Stimulated activated memory B cell treated with anti-CD40 and anti-IgM and Interleukin-4, amounts not matched to agents 10 μg/mL and 1 μg/mL and 100 μg/mL, for 72 hours (primary cell): ENCODE measurements at regions not wholly inside any gene's neighbourhood (a gene's known extent, or its start where the extent isn't known, plus 50 kb on each side); places are given as distances from the start of the nearest gene placed in this dataset.
A peak's percentile ranks its signal among the peaks of the same experiment; 100 is the strongest.

Experiments
- ATAC-seq: fragments of 150-1000 bp; cut with Tn5 transposase; 2 replicates; pipeline ENCODE4 v1.10.0; 2021
- H3K27ac Mint-ChIP-seq: one replicate; pipeline ENCODE4 v1.8.0; 2022; ENCODE audit warnings: mild to moderate bottlenecking, mixed read lengths
- H3K27me3 Mint-ChIP-seq: one replicate; pipeline ENCODE4 v1.8.0; 2022; ENCODE audit warnings: mixed read lengths
- H3K36me3 Mint-ChIP-seq: one replicate; pipeline ENCODE4 v1.8.0; 2022; ENCODE audit warnings: mixed read lengths
- H3K4me1 Mint-ChIP-seq: one replicate; pipeline ENCODE4 v1.8.0; 2022; ENCODE audit warnings: mixed read lengths
- H3K4me3 Mint-ChIP-seq: one replicate; pipeline ENCODE4 v1.8.0; 2022; ENCODE audit warnings: mild to moderate bottlenecking, moderate library complexity, mixed read lengths
- H3K9me3 Mint-ChIP-seq: one replicate; pipeline ENCODE4 v1.8.0; 2022; ENCODE audit warnings: mixed read lengths

DNA sequence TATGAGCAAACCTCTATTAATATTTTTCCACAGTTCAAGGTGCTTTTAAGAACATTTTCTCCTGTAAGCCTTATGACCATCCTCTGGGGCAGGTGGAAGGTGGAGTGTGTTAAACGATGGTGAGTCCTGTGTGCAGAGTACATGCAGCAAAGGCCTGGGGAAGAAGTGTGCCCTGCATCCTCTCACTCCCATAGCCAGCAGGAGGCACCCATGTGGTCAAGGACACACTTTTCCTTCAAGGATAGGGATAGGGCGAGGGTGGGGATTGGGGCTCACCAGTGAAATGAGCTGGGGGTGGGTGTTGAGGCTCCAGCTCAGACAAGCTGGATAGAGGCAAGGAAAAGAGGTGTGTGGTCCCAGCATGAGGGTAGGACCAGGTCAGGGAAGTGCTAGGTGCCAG, 120.8 kb upstream of the KCNE2 start:
- no peak for ATAC-seq
- Mint-ChIP-seq H3K27ac (no peak overlapping the region), H3K4me3 (no peak overlapping the region), H3K4me1 (no peaks in the 10 kb centered on the region), H3K36me3 (no peaks in the 10 kb centered on the region), H3K9me3 (peaks cover 5% of the 10 kb centered on the region), H3K27me3 (no peaks in the 10 kb centered on the region)

DNA sequence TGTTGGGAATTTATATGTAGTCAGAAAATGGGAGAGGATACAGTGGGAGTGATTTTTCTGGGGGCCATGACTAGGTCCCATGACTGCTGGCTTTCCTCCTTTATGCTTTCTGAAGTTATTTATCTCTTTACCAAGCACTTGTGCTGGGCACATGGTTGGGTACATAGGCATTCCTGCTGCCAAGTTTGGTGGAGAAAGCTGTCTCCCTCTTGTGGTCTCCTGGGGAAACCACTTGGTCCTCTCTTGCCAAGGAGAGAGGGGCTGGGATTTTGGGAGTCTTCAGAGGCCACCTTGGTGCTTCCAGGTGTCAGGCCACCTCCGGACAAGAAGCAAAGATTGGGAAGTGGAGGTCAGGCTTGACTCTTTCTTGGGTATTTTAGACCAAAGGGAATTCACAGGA, 120.2 kb upstream of the KCNE2 start:
- Mint-ChIP-seq H3K27ac (no peak overlapping the region), H3K4me3 (no peak overlapping the region), H3K36me3 (no peaks in the 10 kb centered on the region), H3K9me3 (peaks cover 5% of the 10 kb centered on the region), H3K27me3 (no peaks in the 10 kb centered on the region), H3K4me1 (no peaks in the 10 kb centered on the region)
- ATAC-seq = no peak

DNA sequence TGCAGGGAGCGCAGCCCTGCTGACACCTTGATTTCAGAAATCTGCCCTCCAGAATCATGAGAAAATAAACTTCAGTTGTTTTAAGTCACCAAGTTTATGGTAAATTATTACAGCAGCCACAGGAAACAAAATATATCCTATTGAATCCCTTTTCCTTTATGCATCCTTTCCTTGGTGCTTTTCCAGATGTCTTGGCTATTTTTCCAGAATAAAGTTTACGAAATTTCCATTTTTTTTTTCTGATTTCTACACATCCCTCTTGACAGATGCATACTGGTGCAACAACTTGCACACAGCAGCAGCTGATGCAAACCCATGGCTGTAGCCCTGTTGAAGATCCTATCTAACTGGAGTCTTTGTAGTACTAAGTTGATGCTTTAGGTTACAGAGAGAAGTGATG, 111.1 kb upstream of the KCNE2 start:
- peaks cover 15% of the 10 kb centered on the region for H3K36me3 Mint-ChIP-seq
- no peak overlapping the region for H3K4me3 Mint-ChIP-seq
- peaks cover 8% of the 10 kb centered on the region for H3K27me3 Mint-ChIP-seq
- peaks cover 28% of the 10 kb centered on the region for H3K9me3 Mint-ChIP-seq
- no peak overlapping the region for H3K27ac Mint-ChIP-seq
- H3K4me1 Mint-ChIP-seq = no peaks in the 10 kb centered on the region
- ATAC-seq = no peak

DNA sequence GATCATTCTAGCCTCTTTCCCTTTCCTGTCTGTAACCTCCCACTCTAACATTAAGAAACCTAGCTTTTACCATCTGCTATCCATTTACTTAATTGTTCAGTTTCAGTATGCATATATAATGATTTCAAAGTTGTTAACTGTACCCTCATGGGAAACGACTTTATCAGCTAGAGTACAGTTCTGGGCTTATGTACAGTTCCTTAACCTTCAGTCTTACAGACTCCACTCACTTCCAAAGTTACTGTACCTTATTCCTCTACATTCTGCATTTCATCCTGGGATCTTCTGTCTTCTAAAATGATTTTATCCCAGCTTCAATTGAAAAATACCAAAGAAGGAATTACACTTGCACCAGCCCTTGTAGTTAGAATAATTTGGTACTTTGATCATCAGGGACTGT, 108.7 kb upstream of the KCNE2 start:
- Mint-ChIP-seq H3K36me3 (peaks cover 15% of the 10 kb centered on the region), H3K4me1 (no peaks in the 10 kb centered on the region), H3K27me3 (peaks cover 21% of the 10 kb centered on the region), H3K4me3 (no peak overlapping the region), H3K9me3 (peaks cover 28% of the 10 kb centered on the region), H3K27ac (no peak overlapping the region)
- no peak for ATAC-seq

DNA sequence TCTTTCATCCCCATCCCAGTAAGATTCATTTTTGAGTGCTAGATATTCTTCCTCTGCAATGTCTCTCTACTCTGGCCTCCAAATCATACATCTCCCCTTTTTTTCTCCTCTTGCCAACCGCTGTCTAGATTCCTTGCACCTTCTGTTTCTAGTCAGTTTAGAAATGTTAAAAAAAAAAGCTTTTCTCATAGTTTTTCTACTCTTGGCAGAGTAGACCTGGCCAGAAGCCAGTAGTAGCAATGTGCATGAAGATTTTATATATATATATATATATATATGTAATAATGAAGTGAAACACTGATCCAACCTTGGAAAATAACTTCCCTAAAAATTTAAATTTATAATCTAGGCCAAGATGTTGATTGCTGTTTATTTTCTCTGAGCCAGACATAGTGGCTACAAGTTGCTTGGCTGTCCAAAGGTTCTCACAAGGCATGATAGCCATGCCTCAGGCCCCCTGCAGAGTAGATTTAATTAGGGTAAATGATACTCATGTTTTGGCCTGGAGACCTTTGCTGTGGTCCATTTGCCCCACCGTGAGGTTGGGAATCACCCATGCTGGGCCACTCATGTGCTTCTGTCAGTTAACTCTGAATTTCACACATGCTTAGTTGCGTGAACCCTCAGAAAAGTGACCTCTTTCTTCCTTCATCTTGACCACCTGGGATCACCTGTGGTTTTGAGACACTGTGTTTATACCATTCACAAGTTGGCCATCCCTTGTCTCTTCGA, 103.4 kb upstream of the KCNE2 start:
- ATAC-seq = no peak
- peaks cover 18% of the 10 kb centered on the region for H3K36me3 Mint-ChIP-seq
- no peak overlapping the region for H3K27ac Mint-ChIP-seq
- no peaks in the 10 kb centered on the region for H3K4me1 Mint-ChIP-seq
- peaks cover 18% of the 10 kb centered on the region for H3K9me3 Mint-ChIP-seq
- peaks cover 33% of the 10 kb centered on the region for H3K27me3 Mint-ChIP-seq
- H3K4me3 Mint-ChIP-seq = no peak overlapping the region

DNA sequence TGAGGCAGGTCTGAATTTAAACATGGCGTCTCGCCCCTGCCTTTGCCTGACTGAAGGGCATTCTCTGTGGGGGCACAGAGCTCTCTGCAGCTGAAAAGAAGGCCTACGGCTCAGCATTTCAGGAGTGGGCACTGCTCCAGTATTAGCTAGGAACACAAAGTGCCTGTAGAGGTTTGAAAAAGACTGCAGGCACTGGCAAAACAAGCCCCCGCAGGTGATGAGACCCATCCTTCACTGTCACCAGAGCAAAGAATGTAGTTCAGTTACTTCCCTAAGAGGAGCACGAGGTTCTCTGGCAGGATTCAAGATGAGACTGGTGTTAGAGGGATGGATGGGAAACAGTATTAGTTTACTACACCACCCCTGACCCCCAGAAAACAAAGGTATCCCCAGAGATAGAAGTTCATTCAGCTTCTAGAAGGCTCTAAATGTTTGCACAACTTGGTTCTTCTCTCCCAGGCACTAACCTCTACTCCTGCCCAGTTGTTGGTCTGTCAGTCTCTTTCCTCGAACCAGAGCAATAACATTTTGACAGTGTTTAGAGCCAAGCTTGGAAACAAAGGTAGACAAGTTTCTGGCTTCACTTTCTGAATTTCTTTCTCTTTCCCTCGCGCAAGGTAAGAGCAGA, 101.9 kb upstream of the KCNE2 start:
- Mint-ChIP-seq H3K27me3 (peaks cover 33% of the 10 kb centered on the region), H3K4me1 (no peaks in the 10 kb centered on the region), H3K27ac (no peak overlapping the region), H3K36me3 (peaks cover 14% of the 10 kb centered on the region), H3K9me3 (peaks cover 15% of the 10 kb centered on the region), H3K4me3 (no peak overlapping the region)
- no peak for ATAC-seq

DNA sequence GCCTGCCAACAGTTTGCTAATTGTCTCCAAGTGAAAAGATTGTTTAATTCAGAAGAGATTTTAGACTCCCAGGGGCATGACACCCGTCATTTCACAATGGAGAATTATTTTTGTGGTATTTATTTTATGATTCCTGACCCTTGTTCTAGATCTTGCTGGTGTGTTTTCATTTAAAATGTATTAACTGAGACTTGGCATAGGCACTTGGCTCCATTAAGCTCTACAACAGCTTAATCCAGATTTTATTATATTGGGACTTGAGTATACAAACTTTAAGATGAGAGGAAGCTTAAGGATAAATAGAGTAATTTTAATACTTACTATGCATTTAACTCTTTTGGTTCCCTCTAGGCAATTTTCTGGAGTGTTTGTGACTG, 101.3 kb upstream of the KCNE2 start:
- Mint-ChIP-seq H3K4me3 (no peak overlapping the region), H3K9me3 (peaks cover 11% of the 10 kb centered on the region), H3K27me3 (peaks cover 28% of the 10 kb centered on the region), H3K4me1 (no peaks in the 10 kb centered on the region), H3K27ac (no peak overlapping the region), H3K36me3 (peaks cover 14% of the 10 kb centered on the region)
- ATAC-seq = no peak

DNA sequence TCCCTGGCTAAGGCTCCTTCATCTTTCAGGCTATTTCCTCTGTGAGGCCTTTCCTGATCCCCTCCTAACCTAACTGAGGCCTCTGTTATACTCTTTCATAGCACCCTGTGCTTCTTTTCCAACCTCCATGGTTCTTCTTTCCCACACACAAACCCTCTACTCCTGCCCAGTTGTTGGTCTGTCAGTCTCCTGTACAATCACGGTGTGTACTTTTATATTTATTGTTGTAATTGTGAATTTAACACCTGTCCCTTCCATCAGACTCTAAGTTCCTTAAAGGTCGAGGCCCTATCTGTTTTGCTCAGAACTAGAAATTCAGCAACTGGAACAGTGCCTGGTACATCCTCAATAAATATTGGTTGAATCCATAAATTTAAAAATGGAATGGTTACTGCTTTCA, 100.2 kb upstream of the KCNE2 start:
- no peak for ATAC-seq
- H3K4me3 Mint-ChIP-seq = no peak overlapping the region
- peaks cover 30% of the 10 kb centered on the region for H3K27me3 Mint-ChIP-seq
- no peaks in the 10 kb centered on the region for H3K4me1 Mint-ChIP-seq
- H3K36me3 Mint-ChIP-seq = peaks cover 14% of the 10 kb centered on the region
- H3K9me3 Mint-ChIP-seq = peaks cover 8% of the 10 kb centered on the region
- H3K27ac Mint-ChIP-seq = no peak overlapping the region

DNA sequence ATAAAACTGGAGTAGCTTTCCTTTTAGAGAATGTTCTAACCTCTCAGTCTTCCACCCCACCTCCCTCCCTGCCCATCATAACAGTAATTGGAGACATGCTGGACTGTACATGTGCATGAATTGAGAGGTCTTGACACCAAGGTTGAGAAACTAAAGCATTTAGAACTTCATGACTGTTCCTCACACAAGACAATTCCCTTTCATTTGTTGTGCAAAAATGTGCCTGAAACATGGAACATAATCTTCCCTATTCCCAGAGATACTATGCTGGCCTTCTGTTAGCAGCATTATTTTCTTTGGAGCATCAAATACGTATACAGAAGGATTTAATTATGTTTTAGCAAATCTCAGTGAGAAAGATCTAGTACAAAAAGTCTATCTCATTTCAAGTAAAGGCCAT, 97.5 kb upstream of the KCNE2 start:
- Mint-ChIP-seq H3K4me1 (no peaks in the 10 kb centered on the region), H3K9me3 (peaks cover 8% of the 10 kb centered on the region), H3K27me3 (peaks cover 37% of the 10 kb centered on the region), H3K36me3 (peaks cover 14% of the 10 kb centered on the region), H3K4me3 (no peak overlapping the region), H3K27ac (no peak overlapping the region)
- no peak for ATAC-seq

DNA sequence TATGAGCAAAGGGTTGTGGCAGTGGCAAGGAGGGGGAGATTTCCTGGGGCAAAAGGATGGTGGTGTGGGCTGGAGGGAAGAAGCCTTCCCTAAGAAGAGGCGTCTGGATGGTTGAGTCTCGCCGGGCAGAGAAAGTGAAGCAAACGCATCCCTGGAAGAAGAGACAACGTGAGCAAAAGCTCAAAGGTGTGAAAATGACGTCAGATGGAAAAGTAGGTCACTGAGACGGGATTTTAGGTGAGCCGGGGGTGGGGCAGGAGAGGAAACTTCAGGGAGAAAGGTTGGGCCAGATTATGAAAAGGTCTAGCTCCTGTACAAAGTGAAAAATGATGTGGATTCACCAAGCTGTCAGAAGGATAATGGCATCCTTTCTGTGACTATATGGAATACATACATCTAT, 95.3 kb upstream of the KCNE2 start:
- Mint-ChIP-seq H3K27me3 (peaks cover 35% of the 10 kb centered on the region), H3K4me1 (no peaks in the 10 kb centered on the region), H3K27ac (no peak overlapping the region), H3K36me3 (peaks cover 7% of the 10 kb centered on the region), H3K9me3 (peaks cover 2% of the 10 kb centered on the region), H3K4me3 (no peak overlapping the region)
- no peak for ATAC-seq

DNA sequence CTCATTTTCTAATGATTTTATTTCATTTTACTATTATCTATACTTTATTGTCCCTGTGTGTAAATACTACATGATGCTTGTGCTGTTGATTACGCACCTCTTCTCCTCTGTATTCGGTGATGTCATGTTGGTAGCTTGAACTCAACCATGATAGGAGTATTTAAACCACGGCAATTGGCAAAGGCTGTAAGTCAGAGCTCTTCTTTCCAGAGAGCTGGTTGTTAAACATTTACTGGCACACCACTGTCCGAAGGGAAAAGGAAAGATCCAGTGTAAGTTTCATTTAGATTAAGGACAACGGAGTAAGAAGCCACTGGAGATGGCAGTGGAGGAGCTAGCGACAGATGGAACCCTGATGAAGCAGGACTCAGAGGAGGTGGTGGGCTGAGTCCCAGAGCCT, 93.4 kb upstream of the KCNE2 start:
- Mint-ChIP-seq H3K36me3 (no peaks in the 10 kb centered on the region), H3K4me3 (no peak overlapping the region), H3K27ac (no peak overlapping the region), H3K9me3 (no peaks in the 10 kb centered on the region), H3K4me1 (no peaks in the 10 kb centered on the region), H3K27me3 (peaks cover 36% of the 10 kb centered on the region)
- ATAC-seq = no peak

DNA sequence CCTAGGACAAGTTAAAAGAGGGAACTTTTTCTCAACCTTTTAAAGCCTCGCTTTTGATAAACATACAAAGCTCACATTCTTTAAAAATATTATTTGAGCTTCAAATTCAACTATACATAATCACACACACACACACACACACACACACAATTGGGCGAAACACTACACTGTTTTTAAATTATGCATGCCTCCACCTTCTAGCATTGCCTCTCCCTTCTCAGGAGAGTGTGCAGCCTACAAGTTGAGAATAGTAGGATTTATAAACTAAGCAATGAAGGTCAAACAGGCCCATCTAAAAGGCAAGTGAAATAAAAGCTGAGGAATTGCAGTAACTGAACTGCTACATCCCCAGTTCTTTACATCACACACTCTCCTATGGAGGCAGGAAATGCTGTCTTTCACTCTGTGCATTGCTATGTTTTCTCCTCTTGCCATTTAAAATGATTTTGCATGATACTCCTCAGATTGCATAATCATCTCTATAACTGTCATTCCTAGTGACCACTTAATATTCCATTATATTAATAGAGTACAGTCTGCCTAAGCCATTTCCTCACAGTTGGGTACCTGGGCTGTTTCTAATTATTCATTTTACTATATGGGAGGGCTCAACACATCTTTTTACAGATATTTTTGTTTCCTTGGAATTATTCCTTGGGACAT, 92.5 kb upstream of the KCNE2 start:
- H3K9me3 Mint-ChIP-seq = no peaks in the 10 kb centered on the region
- no peak for ATAC-seq

DNA sequence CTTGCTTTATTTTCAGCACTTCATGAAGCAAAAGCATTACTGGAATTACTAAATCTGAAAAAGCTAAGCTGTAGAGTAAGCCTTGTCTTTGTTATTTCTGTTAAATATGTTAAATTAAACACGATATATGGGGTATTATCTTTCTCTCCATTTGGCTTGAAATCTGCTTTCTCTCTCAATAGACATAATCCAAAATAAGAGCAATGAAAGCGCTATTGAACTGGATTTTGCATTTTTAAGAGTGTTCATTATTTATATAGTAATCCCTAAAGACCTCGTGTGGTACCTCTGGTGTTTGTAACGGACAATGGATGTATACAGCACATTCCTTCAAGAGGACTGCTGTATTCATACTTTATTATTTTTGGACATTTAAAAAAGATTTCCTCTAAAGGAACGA, 91.5 kb upstream of the KCNE2 start:
- Mint-ChIP-seq H3K27me3 (peaks cover 48% of the 10 kb centered on the region), H3K36me3 (no peaks in the 10 kb centered on the region), H3K27ac (no peak overlapping the region), H3K4me1 (peaks cover 8% of the 10 kb centered on the region), H3K9me3 (no peaks in the 10 kb centered on the region), H3K4me3 (no peak overlapping the region)
- no peak for ATAC-seq

More for the DNA sequence above, 92.5 kb upstream of the KCNE2 start:
- Mint-ChIP-seq H3K4me3 (no peak overlapping the region), H3K36me3 (no peaks in the 10 kb centered on the region), H3K27me3 (peaks cover 38% of the 10 kb centered on the region), H3K27ac (no peak overlapping the region), H3K4me1 (no peaks in the 10 kb centered on the region)

DNA sequence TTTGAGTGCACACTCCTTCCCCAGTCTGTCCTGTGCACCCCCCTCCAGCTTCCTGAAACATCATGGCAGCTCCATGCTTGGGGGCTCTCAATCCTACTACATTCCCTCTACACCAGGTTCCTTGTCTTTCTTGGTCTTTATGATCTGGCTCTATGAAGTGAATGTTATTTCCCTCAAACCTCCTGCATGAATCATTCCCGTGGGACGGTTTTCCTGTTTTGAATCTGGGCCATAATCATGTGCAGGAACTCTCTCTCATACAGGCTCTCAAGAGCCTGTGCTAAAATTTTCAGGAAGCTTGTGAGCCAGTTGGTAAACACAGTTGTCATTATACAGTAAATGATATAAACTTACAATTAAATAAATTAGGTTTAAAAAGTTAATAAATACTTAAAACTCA, 89.8 kb upstream of the KCNE2 start:
- no peaks in the 10 kb centered on the region for H3K9me3 Mint-ChIP-seq
- no peak overlapping the region for H3K4me3 Mint-ChIP-seq
- peaks cover 8% of the 10 kb centered on the region for H3K4me1 Mint-ChIP-seq
- H3K27ac Mint-ChIP-seq = no peak overlapping the region
- H3K36me3 Mint-ChIP-seq = no peaks in the 10 kb centered on the region
- no peak for ATAC-seq
- H3K27me3 Mint-ChIP-seq = peaks cover 33% of the 10 kb centered on the region

DNA sequence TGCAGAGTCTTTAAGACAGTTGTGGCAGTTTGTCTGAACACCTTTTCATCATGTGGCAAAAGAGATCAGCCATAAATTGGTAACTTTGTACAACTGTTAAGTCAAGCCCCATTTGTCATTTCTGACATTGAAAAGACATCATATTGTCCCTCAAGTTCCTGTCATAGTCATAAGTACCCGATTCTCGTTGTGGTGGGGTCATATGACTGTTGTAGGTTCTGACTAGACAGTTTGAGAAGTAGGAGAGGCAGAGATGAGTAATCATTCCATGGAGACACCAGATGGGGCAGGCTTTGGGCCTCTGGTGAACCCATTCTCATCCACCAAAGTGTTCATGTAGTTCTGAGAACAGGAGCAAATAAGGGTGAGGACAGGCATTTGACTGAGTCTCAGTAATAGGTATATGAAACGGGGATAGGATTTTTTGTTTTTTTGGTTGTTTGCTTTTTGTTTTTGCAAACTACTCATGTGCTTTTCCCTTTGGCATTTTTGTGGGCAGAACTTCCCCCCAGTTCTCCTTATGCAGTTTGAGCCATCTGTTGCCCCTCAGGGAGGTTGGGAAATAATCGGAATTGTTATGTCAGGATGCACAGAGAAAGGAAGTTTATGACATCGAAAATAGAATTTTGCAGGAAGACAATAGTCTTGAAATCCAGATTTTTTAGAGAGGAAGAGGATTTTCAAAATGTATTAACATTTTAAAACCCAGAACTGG, 86.9 kb upstream of the KCNE2 start:
- Mint-ChIP-seq H3K27me3 (peaks cover 24% of the 10 kb centered on the region), H3K27ac (no peak overlapping the region), H3K4me3 (no peak overlapping the region), H3K36me3 (no peaks in the 10 kb centered on the region), H3K4me1 (peaks cover 8% of the 10 kb centered on the region), H3K9me3 (no peaks in the 10 kb centered on the region)
- peak; percentile 78 for ATAC-seq
